ENCODE measurements at regions not wholly inside any gene's neighbourhood (a gene's known extent, or its start where the extent isn't known, plus 50 kb on each side); places are given as distances from the start of the nearest gene placed in this dataset.

DNA sequence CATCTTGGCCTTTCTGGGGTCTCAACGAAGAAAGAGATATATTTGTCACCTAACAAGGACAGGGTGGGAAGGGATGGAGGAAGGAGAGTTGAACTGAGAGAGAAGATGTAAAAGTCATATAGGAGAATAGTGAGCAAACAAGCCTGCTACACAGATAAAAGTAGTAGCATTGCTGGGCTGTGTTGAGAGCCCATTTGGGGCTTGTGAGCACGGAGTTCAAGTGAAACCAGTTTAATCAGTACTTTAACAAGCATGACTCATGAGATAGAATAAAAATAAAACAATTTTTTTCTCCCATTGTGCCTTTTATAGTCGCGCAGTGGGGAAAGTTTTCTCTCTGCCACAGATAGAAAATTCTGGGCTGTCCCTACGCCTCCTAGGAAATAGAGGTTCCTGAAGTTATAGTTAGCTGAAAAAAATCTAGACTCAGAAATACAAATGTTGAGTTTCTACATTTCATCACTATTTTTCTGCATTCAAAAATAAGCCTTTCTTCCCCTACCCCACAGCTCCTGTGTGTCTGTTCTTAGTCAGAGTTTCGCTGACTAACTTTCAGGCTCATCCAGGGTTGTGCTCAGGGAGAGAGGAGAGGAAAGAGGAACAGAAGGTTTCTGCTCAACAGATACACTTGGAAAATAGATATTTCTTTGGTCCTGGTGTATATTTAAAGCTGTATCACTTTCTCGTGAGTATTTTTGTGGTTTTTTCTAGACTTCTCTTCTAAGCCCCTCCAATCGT is 395.8 kb upstream of the ADAMTSL1 start:
- ChIA-PET POLR2A (no interaction called here), CTCF (no interaction called here)
- WGBS (ENCODE audit: insufficient coverage), result 94% methylated on average over 2 of the region's 8 CpGs
- Histone ChIP-seq H3K9me3 (ENCODE audit: control extremely low read depth in 1 of 5, control insufficient read depth in 4 of 5, insufficient read depth in 2 of 5, low read depth in 1 of 5, low read length in 4 of 5) (no peaks in the 10 kb centered on the region), H3K4me3 (ENCODE audit: control insufficient read depth in 1 of 7, extremely low read depth in 1 of 7, insufficient read depth in 4 of 7, low read depth in 2 of 7, low read length in 6 of 7) (no peak overlapping the region), H3K27me3 (replicated peaks in 2 of 5; ENCODE audit: control insufficient read depth in 4 of 5, insufficient read depth in 5 of 5, low read length in 4 of 5) (no peaks in the 10 kb centered on the region), H3K27ac (ENCODE audit: insufficient read depth in 1 of 2, low read depth in 1 of 2, low read length in 2 of 2, poor library complexity in 1 of 2, severe bottlenecking in 2 of 2) (no peak overlapping the region), H3K36me3 (ENCODE audit: control insufficient read depth in 4 of 4, insufficient read depth in 4 of 4, low read length in 3 of 4) (no peaks in the 10 kb centered on the region), H3K4me1 (ENCODE audit: control extremely low read depth in 1 of 4, control insufficient read depth in 4 of 4, insufficient read depth in 4 of 4, low read length in 3 of 4) (peaks cover 0 to 13% (median 0%) of the 10 kb centered on the region in 4 experiments)
- no peak for DNase-seq

DNA sequence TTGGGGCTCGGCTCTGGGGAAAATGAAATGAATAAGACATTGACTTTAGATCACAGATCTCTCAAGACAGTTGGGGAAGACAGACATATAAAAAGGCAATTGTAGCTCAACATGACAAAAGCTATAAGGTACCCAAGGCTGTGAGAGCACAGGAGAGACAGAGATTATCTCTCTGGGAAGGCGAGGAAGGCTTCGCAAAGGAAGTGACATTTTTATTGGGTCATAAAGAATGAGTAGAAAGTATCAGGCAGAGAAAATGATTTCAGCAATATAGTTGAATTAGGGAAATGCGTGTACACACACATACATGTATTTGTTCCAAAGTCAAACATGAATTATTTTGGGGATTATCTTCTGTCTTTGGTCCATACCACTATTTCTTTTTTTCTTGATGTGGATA is 381.8 kb upstream of the ADAMTSL1 start:
- no peak overlapping the region for H3K27ac ChIP-seq (ENCODE audit: insufficient read depth in 1 of 2, low read depth in 1 of 2, low read length in 2 of 2, poor library complexity in 1 of 2, severe bottlenecking in 2 of 2)
- H3K4me1 ChIP-seq (ENCODE audit: control extremely low read depth in 1 of 4, control insufficient read depth in 4 of 4, insufficient read depth in 4 of 4, low read length in 3 of 4), result no peaks in the 10 kb centered on the region
- no peaks in the 10 kb centered on the region for H3K9me3 ChIP-seq (ENCODE audit: control extremely low read depth in 1 of 5, control insufficient read depth in 4 of 5, insufficient read depth in 2 of 5, low read depth in 1 of 5, low read length in 4 of 5)
- no peak overlapping the region for H3K4me3 ChIP-seq (ENCODE audit: control insufficient read depth in 1 of 7, extremely low read depth in 1 of 7, insufficient read depth in 4 of 7, low read depth in 2 of 7, low read length in 6 of 7)
- no peaks in the 10 kb centered on the region for H3K36me3 ChIP-seq (ENCODE audit: control insufficient read depth in 4 of 4, insufficient read depth in 4 of 4, low read length in 3 of 4)
- POLR2A ChIA-PET, result no interaction called here
- DNase-seq, result no peak
- CTCF ChIA-PET, result no interaction called here
- no peaks in the 10 kb centered on the region for H3K27me3 ChIP-seq (replicated peaks in 2 of 5; ENCODE audit: control insufficient read depth in 4 of 5, insufficient read depth in 5 of 5, low read length in 4 of 5)
- WGBS (ENCODE audit: insufficient coverage), result 95% methylated on average over 3 of the region's 4 CpGs

- Histone ChIP-seq H3K27ac (ENCODE audit: insufficient read depth in 1 of 2, low read depth in 1 of 2, low read length in 2 of 2, poor library complexity in 1 of 2, severe bottlenecking in 2 of 2) (no peak overlapping the region), H3K27me3 (replicated peaks in 2 of 5; ENCODE audit: control insufficient read depth in 4 of 5, insufficient read depth in 5 of 5, low read length in 4 of 5) (no peaks in the 10 kb centered on the region), H3K36me3 (ENCODE audit: control insufficient read depth in 4 of 4, insufficient read depth in 4 of 4, low read length in 3 of 4) (no peaks in the 10 kb centered on the region), H3K4me1 (ENCODE audit: control extremely low read depth in 1 of 4, control insufficient read depth in 4 of 4, insufficient read depth in 4 of 4, low read length in 3 of 4) (peaks cover 0 to 9% (median 0%) of the 10 kb centered on the region in 4 experiments), H3K4me3 (ENCODE audit: control insufficient read depth in 1 of 7, extremely low read depth in 1 of 7, insufficient read depth in 4 of 7, low read depth in 2 of 7, low read length in 6 of 7) (no peak overlapping the region), H3K9me3 (ENCODE audit: control extremely low read depth in 1 of 5, control insufficient read depth in 4 of 5, insufficient read depth in 2 of 5, low read depth in 1 of 5, low read length in 4 of 5) (no peaks in the 10 kb centered on the region)
- DNase-seq, result no peak
- ChIA-PET CTCF (no interaction called here), POLR2A (no interaction called here)
- WGBS (ENCODE audit: insufficient coverage), result 94% methylated on average over 3 of the region's 4 CpGs
Measured at GRCh38 chr9:18106006-18106560, 367.9 kb upstream of the ADAMTSL1 start.

DNA sequence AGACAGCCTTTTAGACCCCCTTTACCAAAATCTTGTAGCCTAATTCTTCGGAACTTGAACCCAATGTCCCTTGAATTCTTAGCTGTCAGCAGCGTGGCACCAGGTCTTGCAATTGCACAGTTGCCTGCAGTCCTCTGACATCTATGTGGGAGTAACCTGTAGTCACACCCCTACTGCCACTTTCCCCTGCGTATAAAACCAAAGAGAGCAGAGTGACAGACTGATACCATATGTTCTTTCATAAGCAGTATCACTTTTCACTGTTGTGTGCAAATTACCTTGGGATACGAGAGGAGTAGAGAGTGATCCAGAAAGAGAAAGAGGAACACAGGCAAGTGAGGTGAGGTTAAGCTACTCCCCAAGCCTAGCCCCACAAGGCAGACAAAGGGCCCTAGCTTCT is 364.3 kb upstream of the ADAMTSL1 start:
- CTCF ChIA-PET, result no interaction called here
- peaks cover 0 to 9% (median 0%) of the 10 kb centered on the region in 4 experiments for H3K4me1 ChIP-seq (ENCODE audit: control extremely low read depth in 1 of 4, control insufficient read depth in 4 of 4, insufficient read depth in 4 of 4, low read length in 3 of 4)
- H3K4me3 ChIP-seq (ENCODE audit: control insufficient read depth in 1 of 7, extremely low read depth in 1 of 7, insufficient read depth in 4 of 7, low read depth in 2 of 7, low read length in 6 of 7), result no peak overlapping the region
- DNase-seq, result no peak
- POLR2A ChIA-PET, result no interaction called here
- no peak overlapping the region for H3K27ac ChIP-seq (ENCODE audit: insufficient read depth in 1 of 2, low read depth in 1 of 2, low read length in 2 of 2, poor library complexity in 1 of 2, severe bottlenecking in 2 of 2)
- H3K27me3 ChIP-seq (replicated peaks in 2 of 5; ENCODE audit: control insufficient read depth in 4 of 5, insufficient read depth in 5 of 5, low read length in 4 of 5), result no peaks in the 10 kb centered on the region
- H3K9me3 ChIP-seq (ENCODE audit: control extremely low read depth in 1 of 5, control insufficient read depth in 4 of 5, insufficient read depth in 2 of 5, low read depth in 1 of 5, low read length in 4 of 5), result no peaks in the 10 kb centered on the region
- no peaks in the 10 kb centered on the region for H3K36me3 ChIP-seq (ENCODE audit: control insufficient read depth in 4 of 4, insufficient read depth in 4 of 4, low read length in 3 of 4)
- 92% methylated on average over 3 of the region's 4 CpGs for WGBS (ENCODE audit: insufficient coverage)

- ChIA-PET CTCF (no interaction called here), POLR2A (no interaction called here)
- no peak for DNase-seq
- no peak overlapping the region for H3K4me3 ChIP-seq (ENCODE audit: control insufficient read depth in 1 of 7, extremely low read depth in 1 of 7, insufficient read depth in 4 of 7, low read depth in 2 of 7, low read length in 6 of 7)
- H3K27me3 ChIP-seq (replicated peaks in 2 of 5; ENCODE audit: control insufficient read depth in 4 of 5, insufficient read depth in 5 of 5, low read length in 4 of 5), result no peaks in the 10 kb centered on the region
- no peaks in the 10 kb centered on the region for H3K9me3 ChIP-seq (ENCODE audit: control extremely low read depth in 1 of 5, control insufficient read depth in 4 of 5, insufficient read depth in 2 of 5, low read depth in 1 of 5, low read length in 4 of 5)
- peaks cover 0 to 9% (median 0%) of the 10 kb centered on the region in 4 experiments for H3K4me1 ChIP-seq (ENCODE audit: control extremely low read depth in 1 of 4, control insufficient read depth in 4 of 4, insufficient read depth in 4 of 4, low read length in 3 of 4)
- no peaks in the 10 kb centered on the region for H3K36me3 ChIP-seq (ENCODE audit: control insufficient read depth in 4 of 4, insufficient read depth in 4 of 4, low read length in 3 of 4)
- no peak overlapping the region for H3K27ac ChIP-seq (ENCODE audit: insufficient read depth in 1 of 2, low read depth in 1 of 2, low read length in 2 of 2, poor library complexity in 1 of 2, severe bottlenecking in 2 of 2)
Measured at GRCh38 chr9:18111146-18111545, 362.8 kb upstream of the ADAMTSL1 start.

GRCh38 chr9:18114559-18115475 is 359.1 kb upstream of the ADAMTSL1 start:
- no peaks in the 10 kb centered on the region for H3K27me3 ChIP-seq (replicated peaks in 2 of 5; ENCODE audit: control insufficient read depth in 4 of 5, insufficient read depth in 5 of 5, low read length in 4 of 5)
- H3K9me3 ChIP-seq (ENCODE audit: control extremely low read depth in 1 of 5, control insufficient read depth in 4 of 5, insufficient read depth in 2 of 5, low read depth in 1 of 5, low read length in 4 of 5), result no peaks in the 10 kb centered on the region
- WGBS (ENCODE audit: insufficient coverage), result 99% methylated on average over 7 of the region's 10 CpGs
- H3K27ac ChIP-seq (ENCODE audit: insufficient read depth in 1 of 2, low read depth in 1 of 2, low read length in 2 of 2, poor library complexity in 1 of 2, severe bottlenecking in 2 of 2), result no peak overlapping the region
- POLR2A ChIA-PET, result no interaction called here
- no peak for DNase-seq
- no peaks in the 10 kb centered on the region for H3K36me3 ChIP-seq (ENCODE audit: control insufficient read depth in 4 of 4, insufficient read depth in 4 of 4, low read length in 3 of 4)
- CTCF ChIA-PET, result no interaction called here
- H3K4me1 ChIP-seq (ENCODE audit: control extremely low read depth in 1 of 4, control insufficient read depth in 4 of 4, insufficient read depth in 4 of 4, low read length in 3 of 4), result no peaks in the 10 kb centered on the region
- H3K4me3 ChIP-seq (ENCODE audit: control insufficient read depth in 1 of 7, extremely low read depth in 1 of 7, insufficient read depth in 4 of 7, low read depth in 2 of 7, low read length in 6 of 7), result no peak overlapping the region

GRCh38 chr9:18118268-18118667 is 355.7 kb upstream of the ADAMTSL1 start:
- DNase-seq, result no peak
- H3K9me3 ChIP-seq (ENCODE audit: control extremely low read depth in 1 of 5, control insufficient read depth in 4 of 5, insufficient read depth in 2 of 5, low read depth in 1 of 5, low read length in 4 of 5), result no peaks in the 10 kb centered on the region
- H3K27ac ChIP-seq (ENCODE audit: insufficient read depth in 1 of 2, low read depth in 1 of 2, low read length in 2 of 2, poor library complexity in 1 of 2, severe bottlenecking in 2 of 2), result no peak overlapping the region
- POLR2A ChIA-PET, result no interaction called here
- CTCF ChIA-PET, result no interaction called here
- H3K36me3 ChIP-seq (ENCODE audit: control insufficient read depth in 4 of 4, insufficient read depth in 4 of 4, low read length in 3 of 4), result no peaks in the 10 kb centered on the region
- H3K4me1 ChIP-seq (ENCODE audit: control extremely low read depth in 1 of 4, control insufficient read depth in 4 of 4, insufficient read depth in 4 of 4, low read length in 3 of 4), result peaks cover 0 to 15% (median 0%) of the 10 kb centered on the region in 4 experiments
- H3K27me3 ChIP-seq (replicated peaks in 2 of 5; ENCODE audit: control insufficient read depth in 4 of 5, insufficient read depth in 5 of 5, low read length in 4 of 5), result no peaks in the 10 kb centered on the region
- H3K4me3 ChIP-seq (ENCODE audit: control insufficient read depth in 1 of 7, extremely low read depth in 1 of 7, insufficient read depth in 4 of 7, low read depth in 2 of 7, low read length in 6 of 7), result no peak overlapping the region

Data from common myeloid progenitor, CD34-positive (primary cell).